CMK (cell line): ENCODE measurements at regions not wholly inside any gene's neighbourhood (a gene's known extent, or its start where the extent isn't known, plus 50 kb on each side); places are given as distances from the start of the nearest gene placed in this dataset.
A peak's percentile ranks its signal among the peaks of the same experiment; 100 is the strongest.
"Not testable (repeated sequence)": the region's sequence is repeated elsewhere in the genome, so short reads cannot be mapped to it uniquely, and the experiment has no call there.

Experiments used
- DNase-seq: peaks from one replicate; pipeline ENCODE4 v3.0.0-alpha.2; 2010; ENCODE audit warnings: low read depth

GRCh38 chr1:168826269-168826668, 97.3 kb upstream of the DPT start:
- no peak for DNase-seq

GRCh38 chr1:168827557-168827956, 98.6 kb upstream of the DPT start:
- DNase-seq, result no peak

GRCh38 chr1:168829876-168830275, 100.9 kb upstream of the DPT start:
- DNase-seq, result no peak

- DNase-seq, result no peak
These were observed 101.6 kb upstream of the DPT start for GRCh38 chr1:168830562-168830961.

- no peak for DNase-seq
These were observed 103.7 kb upstream of the DPT start for GRCh38 chr1:168832661-168833060.

- DNase-seq, result no peak
These were observed 104.4 kb upstream of the DPT start for GRCh38 chr1:168833362-168833761.

DNA sequence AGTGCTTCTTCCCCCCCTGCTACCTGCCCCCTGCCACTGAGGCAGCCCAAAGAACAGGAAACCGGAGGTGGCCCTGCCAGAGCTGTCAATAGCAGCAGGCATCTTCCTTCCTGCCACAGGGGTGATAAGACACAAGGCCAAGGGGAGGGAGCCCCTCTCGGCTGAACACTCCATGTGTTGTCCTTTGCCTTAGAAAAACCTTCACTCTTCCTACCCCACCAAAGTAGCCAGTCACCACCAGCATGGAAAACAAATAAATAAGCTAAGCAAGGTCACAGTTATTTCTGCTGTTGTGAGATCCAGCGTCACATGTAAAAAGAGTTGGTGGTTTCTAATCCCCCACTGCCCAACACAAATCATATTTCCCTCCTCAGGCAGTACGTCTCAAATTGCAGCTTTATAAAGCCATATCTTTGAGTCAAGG, 104.8 kb upstream of the DPT start:
- DNase-seq, result peak; percentile 50

GRCh38 chr1:168834225-168834872, 105.3 kb upstream of the DPT start:
- no peak for DNase-seq

DNA sequence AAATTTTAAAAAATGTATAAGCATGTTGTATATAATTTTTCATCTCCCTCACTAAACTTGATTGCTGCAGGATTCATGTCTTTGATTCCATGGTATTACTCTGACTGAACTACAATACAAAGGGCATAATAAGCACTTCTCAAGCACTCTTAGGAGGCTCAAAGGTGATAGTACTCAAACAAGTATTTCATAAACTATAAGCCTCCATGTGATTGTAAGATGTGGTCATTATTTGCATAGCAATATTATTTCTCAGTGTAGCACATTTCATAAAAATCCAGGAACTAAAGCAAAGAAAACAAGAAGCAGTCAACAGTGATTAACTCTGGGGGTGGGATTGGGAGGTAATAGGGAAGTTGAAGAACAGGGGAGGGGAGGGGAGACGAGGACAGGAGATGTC, 106.2 kb upstream of the DPT start:
- DNase-seq, result no peak

GRCh38 chr1:168835791-168836190, 106.8 kb upstream of the DPT start:
- no peak for DNase-seq

DNA sequence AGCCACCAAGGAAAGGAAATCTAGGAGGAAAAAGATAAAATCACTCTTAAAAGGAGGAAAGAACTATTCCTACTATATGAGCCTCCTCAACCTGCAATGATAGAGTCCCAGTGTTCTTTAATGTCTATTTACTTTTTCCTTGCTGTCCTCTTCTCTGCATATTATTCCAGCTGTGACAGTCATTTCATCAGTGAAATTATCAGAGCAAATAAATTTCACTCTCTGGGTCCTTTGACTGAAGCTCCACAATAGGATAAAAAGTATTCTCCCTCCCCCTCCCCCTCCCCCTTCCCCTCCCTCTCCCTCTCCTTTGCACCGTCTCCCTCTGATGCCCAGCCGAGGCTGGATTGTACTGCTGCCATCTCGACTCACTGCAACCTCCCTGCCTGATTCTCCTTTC, 107.5 kb upstream of the DPT start:
- no peak for DNase-seq

- DNase-seq, result not testable (repeated sequence)
These were observed 108.2 kb upstream of the DPT start for GRCh38 chr1:168837230-168837629.

DNA sequence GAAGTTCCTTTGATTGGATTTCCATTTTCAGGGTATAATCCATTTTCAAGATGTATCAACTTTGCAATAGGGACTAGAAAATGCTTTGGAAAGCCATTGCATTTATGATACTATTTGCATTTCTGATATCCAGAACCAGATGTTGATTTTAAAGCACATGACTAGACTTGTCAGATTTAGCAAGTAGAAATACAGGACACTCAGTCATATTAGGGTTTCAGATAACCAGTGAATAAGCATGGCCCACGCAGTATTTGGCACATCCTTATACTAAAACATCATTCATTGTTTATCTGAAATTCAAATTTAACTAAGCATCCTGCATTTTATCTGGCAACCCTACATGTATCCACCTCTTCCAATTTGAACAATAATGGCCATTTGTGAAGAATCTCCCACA, 113.3 kb upstream of the DPT start:
- no peak for DNase-seq

DNA sequence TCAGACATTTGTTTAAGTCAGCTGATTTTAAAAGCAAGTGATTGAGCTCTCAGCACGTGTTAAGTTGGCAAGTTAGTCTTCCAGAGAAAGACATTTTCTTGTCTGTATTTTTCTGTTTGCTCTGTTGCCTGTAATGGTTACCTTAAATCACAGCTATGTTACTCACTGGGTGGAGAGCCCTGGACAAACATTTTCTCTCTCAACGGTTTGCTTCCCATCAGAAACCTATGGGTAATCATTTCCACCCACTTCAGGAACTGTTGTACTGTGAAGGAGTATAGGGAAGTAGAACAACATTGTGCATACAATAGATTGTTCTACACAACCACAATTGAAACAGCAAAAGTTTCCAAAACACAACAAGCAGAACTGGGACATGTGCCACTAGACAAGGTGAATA, 113.9 kb upstream of the DPT start:
- DNase-seq, result no peak

- no peak for DNase-seq
These were observed 114.4 kb upstream of the DPT start for GRCh38 chr1:168843401-168843800.

GRCh38 chr1:168843950-168844349, 114.9 kb upstream of the DPT start:
- DNase-seq, result no peak

DNA sequence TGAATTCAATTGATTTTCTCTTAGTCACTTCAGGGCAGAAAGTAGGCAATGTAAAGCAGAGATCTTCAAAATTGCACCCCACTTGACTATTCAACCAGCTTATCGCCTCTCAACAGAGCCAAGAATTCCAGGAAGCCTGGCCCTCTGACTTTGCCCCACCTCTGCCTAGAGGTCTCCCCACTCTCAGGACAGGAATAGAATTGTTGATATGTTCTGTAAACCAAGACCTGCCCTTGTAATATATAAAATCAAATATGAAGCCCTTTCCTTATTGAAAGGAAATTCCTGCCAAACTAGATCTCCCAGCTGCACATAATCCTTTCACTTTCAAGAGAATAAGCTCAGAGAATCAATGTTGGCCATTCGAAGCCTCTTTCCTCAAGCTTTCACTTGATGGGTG, 116.1 kb upstream of the DPT start:
- DNase-seq, result peak; percentile 15

- no peak for DNase-seq
These were observed 119.0 kb upstream of the DPT start for GRCh38 chr1:168848051-168848450.

GRCh38 chr1:168861421-168862004, 132.5 kb upstream of the DPT start:
- DNase-seq, result no peak

DNA sequence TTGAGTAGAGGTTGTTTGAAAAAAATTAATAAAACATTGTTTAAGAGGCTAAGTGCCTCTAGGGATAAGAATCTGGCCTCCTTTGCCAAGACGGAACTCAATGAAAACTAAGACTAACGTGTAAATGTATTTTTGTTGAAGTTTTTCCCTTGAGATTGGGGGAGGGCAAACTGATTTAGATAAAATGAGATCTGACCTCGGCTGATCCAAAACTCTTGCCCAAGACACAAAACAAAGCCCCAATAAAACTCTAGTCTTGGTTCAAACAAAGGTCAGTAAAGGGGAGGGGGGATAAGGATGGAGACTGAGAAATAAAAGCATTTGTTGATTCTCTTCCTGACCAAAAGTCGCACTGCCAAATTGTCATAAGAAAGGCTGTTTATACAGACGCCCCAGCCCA, 134.8 kb upstream of the DPT start:
- no peak for DNase-seq

DNA sequence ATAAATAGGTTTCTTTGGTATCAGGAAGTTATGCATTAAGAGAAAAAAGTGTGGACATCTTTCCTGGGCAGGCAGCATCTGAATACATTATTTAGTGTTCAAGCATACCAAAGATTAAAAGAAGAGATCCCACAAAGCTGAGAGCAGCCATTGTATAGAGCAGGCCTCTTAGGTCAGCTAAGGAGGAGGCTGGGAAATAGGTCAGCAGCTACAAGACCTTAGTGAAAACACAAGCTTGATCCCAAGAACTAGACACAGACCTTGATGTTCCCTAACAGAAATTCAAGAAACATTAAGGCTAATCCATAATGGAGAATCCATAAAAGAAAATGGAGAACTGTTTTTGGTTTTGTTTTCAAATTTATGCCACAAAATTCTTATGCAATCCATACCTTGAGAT, 135.3 kb upstream of the DPT start:
- no peak for DNase-seq

DNA sequence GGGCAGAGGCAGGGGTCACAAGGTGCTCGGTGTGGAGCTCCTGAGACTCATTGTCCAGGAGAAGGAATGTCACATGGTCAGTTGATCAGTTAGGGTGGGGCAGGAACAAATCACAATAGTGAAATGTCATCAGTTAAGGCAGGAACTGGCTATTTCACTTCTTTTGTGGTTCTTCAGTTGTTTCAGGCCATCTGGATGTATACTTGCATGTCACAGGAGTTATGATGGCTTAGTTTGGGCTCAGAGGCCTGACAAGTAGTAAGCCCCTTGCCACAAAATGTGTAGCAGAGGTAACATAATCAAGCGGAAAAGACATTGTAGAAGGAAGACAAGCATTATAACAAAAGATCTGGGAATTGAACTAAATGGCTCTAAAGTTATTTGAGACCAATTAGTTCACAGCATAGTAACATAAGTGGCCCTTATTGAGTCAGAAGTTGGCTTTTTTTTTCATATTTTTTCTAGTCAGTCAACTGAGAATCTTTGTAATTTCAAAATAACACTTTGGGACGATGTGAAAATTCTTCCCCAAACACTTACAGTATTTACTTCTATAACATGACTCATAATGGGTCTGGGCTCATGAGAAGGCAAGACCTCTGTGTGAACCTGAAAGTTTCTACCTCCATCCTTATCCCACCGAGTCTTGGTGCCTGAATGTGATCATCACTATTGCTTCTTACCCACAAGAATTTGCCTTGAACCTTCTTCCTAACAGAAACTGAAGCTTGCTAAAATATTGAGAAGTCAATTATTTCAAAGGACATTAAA, 137.0 kb upstream of the DPT start:
- no peak for DNase-seq

DNA sequence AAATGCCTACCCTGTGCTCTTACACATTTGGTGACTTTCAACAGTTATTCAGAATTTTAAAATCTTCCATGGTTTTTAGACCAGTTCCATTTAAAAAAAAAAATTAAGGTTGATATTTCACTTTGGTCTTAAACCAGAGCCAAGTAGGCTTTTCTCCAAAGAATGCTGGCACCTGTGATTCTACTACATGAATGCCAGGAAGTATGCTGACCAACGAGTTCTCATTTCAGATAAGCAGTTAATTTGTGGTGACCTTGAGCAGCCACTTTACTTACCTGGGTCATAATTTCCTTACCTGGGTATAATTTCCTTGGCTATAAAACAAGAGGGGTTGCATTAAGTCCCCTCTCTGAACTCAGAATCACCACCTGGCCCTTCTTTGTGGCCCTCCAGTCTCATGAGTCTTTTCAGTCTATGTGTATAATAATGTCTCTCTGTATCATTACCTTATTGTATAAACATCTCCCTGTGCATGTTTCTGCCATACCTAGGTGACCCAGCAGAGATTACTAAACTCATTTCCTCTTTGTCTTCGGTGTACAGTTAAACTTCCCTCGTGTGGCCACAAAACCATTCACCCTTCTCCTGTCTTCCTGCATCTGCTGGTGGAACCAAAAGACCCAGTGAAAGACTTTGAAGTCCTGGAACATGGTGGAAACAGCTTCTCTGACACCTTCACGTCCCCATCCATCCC, 139.1 kb upstream of the DPT start:
- no peak for DNase-seq
